ENCODE measurements at regions not wholly inside any gene's neighbourhood (a gene's known extent, or its start where the extent isn't known, plus 50 kb on each side); places are given as distances from the start of the nearest gene placed in this dataset.
A peak's percentile ranks its signal among the peaks of the same experiment; 100 is the strongest.

DNA sequence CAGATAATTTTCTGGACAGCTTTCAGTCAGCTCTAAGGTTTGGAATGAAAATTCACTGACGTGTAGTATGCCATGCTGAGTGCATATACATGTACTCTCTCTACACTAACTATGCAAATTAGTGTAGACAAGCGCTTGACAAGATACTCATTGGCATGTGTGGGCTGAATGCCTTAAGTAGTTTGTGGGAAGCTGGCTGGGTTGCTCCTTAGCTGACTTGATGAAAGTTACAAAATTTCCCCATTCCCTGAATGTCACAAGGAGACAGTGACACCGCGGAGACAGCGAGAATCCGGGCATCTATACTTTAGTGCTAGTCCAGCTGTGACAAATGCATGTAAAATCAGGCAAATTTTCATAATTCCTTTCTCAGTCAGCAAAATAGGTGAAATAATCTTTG lies 51.6 kb upstream of the C5orf46 start:
- DNase-seq (ENCODE audit: low read depth in 2 of 2), result no peak
- TF ChIP-seq, protein P1, sequence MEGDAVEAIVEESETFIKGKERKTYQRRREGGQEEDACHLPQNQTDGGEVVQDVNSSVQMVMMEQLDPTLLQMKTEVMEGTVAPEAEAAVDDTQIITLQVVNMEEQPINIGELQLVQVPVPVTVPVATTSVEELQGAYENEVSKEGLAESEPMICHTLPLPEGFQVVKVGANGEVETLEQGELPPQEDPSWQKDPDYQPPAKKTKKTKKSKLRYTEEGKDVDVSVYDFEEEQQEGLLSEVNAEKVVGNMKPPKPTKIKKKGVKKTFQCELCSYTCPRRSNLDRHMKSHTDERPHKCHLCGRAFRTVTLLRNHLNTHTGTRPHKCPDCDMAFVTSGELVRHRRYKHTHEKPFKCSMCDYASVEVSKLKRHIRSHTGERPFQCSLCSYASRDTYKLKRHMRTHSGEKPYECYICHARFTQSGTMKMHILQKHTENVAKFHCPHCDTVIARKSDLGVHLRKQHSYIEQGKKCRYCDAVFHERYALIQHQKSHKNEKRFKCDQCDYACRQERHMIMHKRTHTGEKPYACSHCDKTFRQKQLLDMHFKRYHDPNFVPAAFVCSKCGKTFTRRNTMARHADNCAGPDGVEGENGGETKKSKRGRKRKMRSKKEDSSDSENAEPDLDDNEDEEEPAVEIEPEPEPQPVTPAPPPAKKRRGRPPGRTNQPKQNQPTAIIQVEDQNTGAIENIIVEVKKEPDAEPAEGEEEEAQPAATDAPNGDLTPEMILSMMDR (IDR thresholded peaks at IDR 0.05; ENCODE audit: low read depth, low read length), result no peak
- no peak overlapping the region for H3K4me3 ChIP-seq (replicated peaks in 1 of 2; ENCODE audit: low read depth in 2 of 2, low read length in 2 of 2)

DNA sequence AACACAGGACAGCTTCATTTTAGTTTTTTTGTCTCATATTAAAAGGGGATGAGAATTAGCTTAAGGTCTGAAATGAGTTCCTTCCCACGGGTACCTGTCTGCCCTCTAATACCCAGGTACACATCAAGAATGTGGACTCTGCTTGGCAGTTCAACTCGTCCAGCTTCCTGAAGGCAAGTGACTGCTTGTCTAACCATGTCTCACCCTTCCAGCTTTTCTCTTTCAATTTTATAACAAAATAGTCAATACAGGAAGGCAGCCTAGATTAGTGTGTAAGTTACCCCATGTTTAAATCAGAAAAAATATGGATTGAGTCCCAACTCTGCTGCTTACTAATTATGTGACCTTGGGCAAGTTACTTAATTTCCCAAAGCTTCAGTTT lies 50.5 kb upstream of the C5orf46 start:
- no peak overlapping the region for H3K4me3 ChIP-seq (replicated peaks in 1 of 2; ENCODE audit: low read depth in 2 of 2, low read length in 2 of 2)
- TF ChIP-seq, protein P1 (IDR thresholded peaks at IDR 0.05; ENCODE audit: low read depth, low read length), result no peak
- no peak for DNase-seq (ENCODE audit: low read depth in 2 of 2)

DNA sequence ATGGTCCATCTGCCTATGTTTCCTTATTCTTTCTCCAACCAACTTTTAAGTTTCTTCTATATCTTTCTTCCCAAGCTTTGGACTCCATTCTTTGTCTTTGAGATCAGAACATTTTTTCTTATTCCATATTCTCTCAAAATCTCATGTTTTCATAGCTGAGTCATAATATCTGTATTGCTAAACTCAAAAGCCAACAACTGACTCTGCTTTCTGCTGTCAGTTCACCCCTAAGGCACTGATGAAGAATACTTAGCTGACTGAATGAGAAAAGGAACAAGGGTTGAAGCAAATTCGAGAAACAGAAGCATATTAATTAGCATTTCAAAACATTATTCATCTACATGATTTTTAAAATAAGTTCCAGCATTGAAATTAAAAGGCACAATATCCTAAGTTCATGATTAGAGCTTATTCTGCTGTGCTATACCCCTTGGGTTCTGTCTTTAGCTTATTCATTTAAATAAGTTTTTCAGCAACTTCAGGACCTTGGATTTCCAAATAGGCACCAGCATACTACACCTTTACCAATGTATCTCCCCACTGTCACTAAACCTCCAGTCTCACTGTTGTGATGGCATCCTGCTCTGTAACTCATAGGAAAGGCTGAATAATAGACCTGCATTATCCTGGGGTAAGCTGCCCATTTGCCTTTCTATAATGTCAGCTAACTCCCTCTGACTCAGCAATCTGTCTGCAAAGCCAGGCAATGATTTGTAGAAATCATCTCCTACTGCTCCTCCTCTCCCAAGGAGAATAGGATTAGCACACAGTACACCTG lies 49.9 kb upstream of the C5orf46 start:
- peak in 1 of 2 donors; percentile 15 for DNase-seq (ENCODE audit: low read depth in 2 of 2)
- TF ChIP-seq, protein P1 (IDR thresholded peaks at IDR 0.05; ENCODE audit: low read depth, low read length), result no peak
- H3K4me3 ChIP-seq (replicated peaks in 1 of 2; ENCODE audit: low read depth in 2 of 2, low read length in 2 of 2), result no peak overlapping the region

Measured in cardiac fibroblast (primary cell).